Heart left ventricle (tissue), 13 donors: ENCODE measurements at regions not wholly inside any gene's neighbourhood (a gene's known extent, or its start where the extent isn't known, plus 50 kb on each side); places are given as distances from the start of the nearest gene placed in this dataset.

Source experiments
- CTCF ChIP-seq, 12 donors: fragments of 200-600 bp; sonication (generic) in 4 of 12; IDR thresholded peaks; one replicate each; pipeline versions ENCODE4 v1.5.0 to v1.8.0; 2018 to 2022; ENCODE audit warnings: antibody characterized with exemption in 12 of 12, mild to moderate bottlenecking in 5 of 12
- POLR2A ChIP-seq, 2 donors: fragments of 450-650 bp; IDR thresholded peaks; one replicate each; pipeline ENCODE4 v1.6.1; 2017; ENCODE audit warnings: antibody characterized with exemption in 2 of 2, mild to moderate bottlenecking in 2 of 2, moderate library complexity in 2 of 2
- donor health status: ischemic (EF 13 %, LVEDD 7.1; RV severe dilation, severe dysfunction).
- donor health status: DM: no; HTN: yes; CAD: no.
- donor health status: DM: no; HTN: no; CAD: no.
- donor health status: ischemic (EF 25% LVEDD 6.9; RV normal size, moderate dysfunction).
- donor health status: ischemic (EF 25% LVEDD 5.7; RV mildly dilated, moderate dysfunction).
- donor health status: ischemic (EF 35%, LVEDD 5.7; RV mildly dilated, moderate dysfunction).
- donor health status: nonischemic (EF 11% LVEDD 7.7; RV severe dilation, severe dysfunction).
- donor health status: DM: yes; HTN: yes; CAD: no.
- donor health status: PGD.
- donor health status: ischemic (EF 29% LVEDD 5.4; RV normal size, mild dysfunction).
- donor health status: nonischemic (EF 23%, LVEDD 6.1; RV moderate dilation, normal function).

GRCh38 chr7:153404124-153404523 is 644.6 kb downstream of the ACTR3B start:
- TF ChIP-seq CTCF (IDR thresholded peaks at IDR 0.05) (no peak), POLR2A (IDR thresholded peaks at IDR 0.05) (no peak)
